K562 (cell line): ENCODE measurements at regions not wholly inside any gene's neighbourhood (a gene's known extent, or its start where the extent isn't known, plus 50 kb on each side); places are given as distances from the start of the nearest gene placed in this dataset.

Source experiments
- ATAC-seq: fragments of 200-7000 bp; cut with Tn5 transposase; 3 replicates; pipeline ENCODE4 v1.9.1; 2020; ENCODE audit warnings: moderate library complexity
- BruUV-seq: library from RNA; stranded (reverse); fragments of 400-500 nt; replicated peaks from 2 replicates; lab custom pipeline; 2021; lab: Mats Ljungman, UMichigan
- CTCF ChIA-PET: fragments of 300-600 bp; formaldehyde crosslinking; extraction: SDS; loops from one replicate; lab custom pipeline; 2021; ENCODE audit warnings: low intra/inter-chr PET ratio; lab: Yijun Ruan, JAX
- POLR2A ChIA-PET: fragments of 300-600, 350-650 bp; sonication (Branson Sonifier 250); formaldehyde crosslinking; extraction: SDS; loops from one replicate; lab custom pipeline; 2021; ENCODE audit warnings: antibody characterized with exemption, inconsistent platforms; lab: Yijun Ruan, JAX
- DNase-seq, 4 experiments: peaks; one replicate each; pipeline versions ENCODE4 v3.0.0 to v3.0.0-alpha.2; 2011 to 2018; ENCODE audit warnings: low spot score in 3 of 4, mixed read lengths in 3 of 4; ENCODE audit errors: extremely low read depth in 1 of 4
- FAIRE-seq: peaks from 2 replicates; lab custom pipeline; 2011; peaks lifted over from hg19 to GRCh38; lab: Jason Lieb, UNC
- H2AFZ ChIP-seq: 2 replicates; pipeline ENCODE4 v1.6.0; 2011; ENCODE audit warnings: low read depth, low read length, control low read depth, inconsistent platforms
- H3K27ac ChIP-seq: fragments of 200-600 bp; 3 replicates; pipeline ENCODE4 v1.8.0; 2011; ENCODE audit warnings: low read depth, mild to moderate bottlenecking, control low read depth, inconsistent platforms, low read length, moderate library complexity, mixed read lengths; ENCODE audit errors: extremely low read depth
- H3K27me3 ChIP-seq, 2 experiments: fragments of 300-600 bp in 1 of 2; 2 replicates in 1 of 2; 3 replicates in 1 of 2; pipeline versions ENCODE4 v1.6.0 to v1.8.0; 2011; ENCODE audit warnings: inconsistent platforms in 2 of 2, low read length in 2 of 2, mild to moderate bottlenecking in 1 of 2, mixed read lengths in 1 of 2, moderate library complexity in 1 of 2; ENCODE audit not compliant: control insufficient read depth in 2 of 2, insufficient read depth in 2 of 2
- H3K36me3 ChIP-seq: fragments of 300-600 bp; 3 replicates; pipeline ENCODE4 v1.8.0; 2011; ENCODE audit warnings: mild to moderate bottlenecking, low read length, inconsistent platforms; ENCODE audit not compliant: control insufficient read depth, insufficient read depth
- H3K4me1 ChIP-seq, 2 experiments: fragments of 200-600 bp in 1 of 2; replicated peaks in 1 of 2; 2 replicates in 1 of 2; 3 replicates in 1 of 2; pipeline versions ENCODE4 v1.5.1 to v1.8.0; 2011; ENCODE audit warnings: inconsistent platforms in 2 of 2, low read length in 2 of 2, mild to moderate bottlenecking in 1 of 2, mixed read lengths in 1 of 2, moderate library complexity in 1 of 2; ENCODE audit not compliant: control insufficient read depth in 2 of 2, insufficient read depth in 2 of 2
- H3K4me2 ChIP-seq: 2 replicates; pipeline ENCODE4 v1.6.1; 2011; ENCODE audit warnings: low read length, control low read depth, inconsistent platforms, mixed read lengths; ENCODE audit not compliant: insufficient read depth
- H3K4me3 ChIP-seq: fragments of 200-600 bp; sonication (generic), shearing (Covaris generic); 2 replicates; pipeline ENCODE4 v1.5.1; 2016; ENCODE audit warnings: control low read depth, inconsistent platforms
- H3K79me2 ChIP-seq: fragments of 200-600 bp; 3 replicates; pipeline ENCODE4 v1.8.0; 2011; ENCODE audit warnings: low read length, inconsistent platforms; ENCODE audit not compliant: control insufficient read depth, insufficient read depth
- H3K9ac ChIP-seq, 2 experiments: 2 replicates each; pipeline versions ENCODE4 v1.6.0 to v1.6.1; 2011; ENCODE audit warnings: low read depth in 2 of 2, low read length in 2 of 2, control low read depth in 1 of 2, inconsistent platforms in 1 of 2, mild to moderate bottlenecking in 1 of 2, mixed read lengths in 1 of 2; ENCODE audit not compliant: insufficient read depth in 1 of 2
- H3K9me1 ChIP-seq: one replicate; pipeline ENCODE4 v1.6.0; 2011; ENCODE audit warnings: inconsistent platforms, mild to moderate bottlenecking, low read length, moderate library complexity; ENCODE audit not compliant: control insufficient read depth, insufficient read depth
- H3K9me3 ChIP-seq: replicated peaks from 2 replicates; pipeline ENCODE4 v1.5.1; 2011; ENCODE audit warnings: low read depth, low read length, inconsistent platforms; ENCODE audit not compliant: control insufficient read depth, insufficient read depth
- H4K20me1 ChIP-seq: replicated peaks from 2 replicates; pipeline ENCODE4 v1.6.1; 2011; ENCODE audit warnings: low read length, inconsistent platforms, mixed read lengths; ENCODE audit not compliant: control insufficient read depth, insufficient read depth
- CBX3 ChIP-seq, 2 experiments: IDR thresholded peaks; 1 replicate in 1 of 2; 2 replicates in 1 of 2; pipeline ENCODE4 v1.6.1; 2012; ENCODE audit warnings: inconsistent platforms in 2 of 2, low read length in 2 of 2, borderline replicate concordance in 1 of 2, control low read depth in 1 of 2
- CEBPZ ChIP-seq: fragments of 150-350 bp; IDR thresholded peaks from 2 replicates; pipeline ENCODE4 v1.6.1; 2014; ENCODE audit warnings: low read depth, mild to moderate bottlenecking, low read length, borderline replicate concordance
- FOXK1 ChIP-seq: sonication (generic); formaldehyde crosslinking; IDR thresholded peaks from 2 replicates; pipeline ENCODE4 v1.8.0; 2022; ENCODE audit warnings: missing genetic modification reagents, mild to moderate bottlenecking, borderline replicate concordance
- NBN ChIP-seq: fragments of 450-650 bp; IDR thresholded peaks from 2 replicates; pipeline ENCODE4 v1.6.1; 2016; ENCODE audit warnings: low read depth, mild to moderate bottlenecking
- NFATC3 ChIP-seq: fragments of 450-650 bp; IDR thresholded peaks from 2 replicates; pipeline ENCODE4 v1.6.1; 2017; ENCODE audit warnings: mild to moderate bottlenecking
- POLR2A ChIP-seq: fragments of 450-650 bp; conservative IDR thresholded peaks from 2 replicates; pipeline ENCODE4 v1.6.1; 2016
- PREB ChIP-seq: sonication (generic); formaldehyde crosslinking; IDR thresholded peaks from 2 replicates; pipeline ENCODE4 v1.8.1; 2023; ENCODE audit warnings: mild to moderate bottlenecking, missing genetic modification reagents
- PTBP1 ChIP-seq: fragments of 200-400 bp; formaldehyde crosslinking; IDR thresholded peaks from 2 replicates; pipeline ENCODE4 v1.6.1; 2017; ENCODE audit warnings: low read depth, low read length
- SNRNP70 ChIP-seq: fragments of 200-400 bp; formaldehyde crosslinking; optimal IDR thresholded peaks from 2 replicates; pipeline ENCODE3; 2017; ENCODE audit warnings: low read depth, low read length
- TAF7 ChIP-seq: fragments of 450-650 bp; IDR thresholded peaks from 2 replicates; pipeline ENCODE4 v1.6.1; 2016; ENCODE audit warnings: missing genetic modification characterization, missing compliant biosample characterization
- ZBTB8A ChIP-seq: fragments of 450-650 bp; IDR thresholded peaks from 2 replicates; pipeline ENCODE4 v1.6.1; 2018; ENCODE audit warnings: mild to moderate bottlenecking, moderate library complexity; ENCODE audit not compliant: partially characterized antibody
- ZNF347 ChIP-seq: fragments of 450-650 bp; formaldehyde crosslinking; IDR thresholded peaks from 2 replicates; pipeline ENCODE4 v1.4.0; 2020; ENCODE audit warnings: low read depth, mild to moderate bottlenecking, moderate library complexity
- WGBS: fragments of 100-300 bp; shearing (Covaris generic); methylation state at CpG from one replicate; pipeline ENCODE4 v1.1.6; 2016; ENCODE audit warnings: low coverage, mixed read lengths; ENCODE audit not compliant: insufficient coverage; ENCODE audit errors: missing lambda C conversion rate; 5-methylcytosine and 5-hydroxymethylcytosine counted together
- in situ Hi-C: fragments of 300-500 bp; cut with MboI; formaldehyde crosslinking; loops from 4 replicates; pipeline ENCODE4 v1.15.0; 2018; ENCODE audit warnings: inconsistent platforms, mixed read lengths
- intact Hi-C: fragments of 100-400 bp; cut with micrococcal nuclease; formaldehyde crosslinking; loops from 2 replicates; pipeline ENCODE4 v1.14.2; 2022
- TF ChIP-seq, protein P1 (sequence below): sonication (generic); formaldehyde crosslinking; IDR thresholded peaks from 2 replicates; pipeline ENCODE4 v1.8.1; 2023; ENCODE audit warnings: mild to moderate bottlenecking, missing genetic modification reagents
- TF ChIP-seq, protein P2 (sequence below), 2 experiments: IDR thresholded peaks in 1 of 2; conservative IDR thresholded peaks in 1 of 2; 2 replicates each; pipeline ENCODE4 v1.6.1; 2016; ENCODE audit warnings: low read depth in 2 of 2, mild to moderate bottlenecking in 1 of 2, missing compliant biosample characterization in 1 of 2, missing genetic modification characterization in 1 of 2, moderate library complexity in 1 of 2

DNA sequence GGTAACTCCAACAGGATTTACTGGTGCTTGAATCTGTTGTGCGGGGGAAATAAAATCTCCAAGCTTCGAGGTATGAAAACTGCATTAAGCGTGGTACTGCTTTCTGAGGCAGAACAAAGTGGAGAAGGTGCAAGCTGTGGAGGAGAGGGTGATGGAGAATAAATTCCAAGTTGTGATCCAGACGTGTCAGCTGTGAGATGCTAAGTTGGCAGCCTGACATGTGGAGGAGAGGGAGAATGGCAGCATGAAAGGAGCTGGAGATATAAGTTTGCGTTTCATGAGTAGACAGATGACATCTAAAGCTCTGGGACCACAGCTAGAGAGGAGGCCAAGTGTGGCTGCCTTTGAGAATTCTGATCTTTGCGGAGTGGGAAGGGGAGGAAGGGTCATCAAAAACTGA is 411.8 kb downstream of the FBXO15 start:
- no peaks in the 10 kb centered on the region for H3K79me2 ChIP-seq
- no peaks in the 10 kb centered on the region for H3K36me3 ChIP-seq
- no peaks in the 10 kb centered on the region for H3K9me3 ChIP-seq
- ChIA-PET CTCF (no interaction called here), POLR2A (no interaction called here)
- 0% methylated on average over 5 of the region's 6 CpGs for WGBS
- no peaks in the 10 kb centered on the region for H4K20me1 ChIP-seq
- H2AFZ ChIP-seq: no peak overlapping the region
- in situ Hi-C loops (no loop called here), intact Hi-C loops (no loop called here)
- no peak overlapping the region for H3K4me2 ChIP-seq
- no peak overlapping the region for H3K4me3 ChIP-seq
- no peak for FAIRE-seq
- ATAC-seq: no peak
- BruUV-seq: no TSS peak
- no peak overlapping the region for H3K27ac ChIP-seq
- DNase-seq: no peak
- no peaks in the 10 kb centered on the region for H3K9me1 ChIP-seq
- H3K27me3 ChIP-seq: no peaks in the 10 kb centered on the region
- H3K4me1 ChIP-seq: no peaks in the 10 kb centered on the region
- no peak overlapping the region for H3K9ac ChIP-seq
- TF ChIP-seq CEBPZ (no peak), PREB (CRISPR knock-in tag) (no peak), CBX3 (IDR thresholded peaks at IDR 0.05; ENCODE audit: borderline replicate concordance in 1 of 2, low read length in 2 of 2) (no peak), NBN (no peak), SNRNP70 (no peak), ZNF347 (CRISPR knock-in tag) (no peak), NFATC3 (no peak), PTBP1 (no peak), FOXK1 (no peak), ZBTB8A (no peak), POLR2A (no peak), TAF7 (tag) (no peak)
- TF ChIP-seq, protein P1, sequence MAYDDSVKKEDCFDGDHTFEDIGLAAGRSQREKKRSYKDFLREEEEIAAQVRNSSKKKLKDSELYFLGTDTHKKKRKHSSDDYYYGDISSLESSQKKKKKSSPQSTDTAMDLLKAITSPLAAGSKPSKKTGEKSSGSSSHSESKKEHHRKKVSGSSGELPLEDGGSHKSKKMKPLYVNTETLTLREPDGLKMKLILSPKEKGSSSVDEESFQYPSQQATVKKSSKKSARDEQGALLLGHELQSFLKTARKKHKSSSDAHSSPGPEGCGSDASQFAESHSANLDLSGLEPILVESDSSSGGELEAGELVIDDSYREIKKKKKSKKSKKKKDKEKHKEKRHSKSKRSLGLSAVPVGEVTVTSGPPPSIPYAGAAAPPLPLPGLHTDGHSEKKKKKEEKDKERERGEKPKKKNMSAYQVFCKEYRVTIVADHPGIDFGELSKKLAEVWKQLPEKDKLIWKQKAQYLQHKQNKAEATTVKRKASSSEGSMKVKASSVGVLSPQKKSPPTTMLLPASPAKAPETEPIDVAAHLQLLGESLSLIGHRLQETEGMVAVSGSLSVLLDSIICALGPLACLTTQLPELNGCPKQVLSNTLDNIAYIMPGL (CRISPR knock-in tag): no peak
- TF ChIP-seq, protein P2, sequence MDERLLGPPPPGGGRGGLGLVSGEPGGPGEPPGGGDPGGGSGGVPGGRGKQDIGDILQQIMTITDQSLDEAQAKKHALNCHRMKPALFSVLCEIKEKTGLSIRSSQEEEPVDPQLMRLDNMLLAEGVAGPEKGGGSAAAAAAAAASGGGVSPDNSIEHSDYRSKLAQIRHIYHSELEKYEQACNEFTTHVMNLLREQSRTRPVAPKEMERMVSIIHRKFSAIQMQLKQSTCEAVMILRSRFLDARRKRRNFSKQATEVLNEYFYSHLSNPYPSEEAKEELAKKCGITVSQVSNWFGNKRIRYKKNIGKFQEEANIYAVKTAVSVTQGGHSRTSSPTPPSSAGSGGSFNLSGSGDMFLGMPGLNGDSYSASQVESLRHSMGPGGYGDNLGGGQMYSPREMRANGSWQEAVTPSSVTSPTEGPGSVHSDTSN (CRISPR knock-in tag; IDR thresholded peaks at IDR 0.05; ENCODE audit: low read depth): no peak
- TF ChIP-seq, protein P2 (tag; conservative IDR thresholded peaks at IDR 0.05; ENCODE audit: low read depth): no peak
